Activated B cell treated with CpG ODN at 0.5 μM for 24 hours (primary cell): ENCODE measurements at regions not wholly inside any gene's neighbourhood (a gene's known extent, or its start where the extent isn't known, plus 50 kb on each side); places are given as distances from the start of the nearest gene placed in this dataset.

Experiments
- ATAC-seq: fragments of 200-7000 bp; cut with Tn5 transposase; one replicate; pipeline ENCODE4 v1.10.0; 2021; ENCODE audit warnings: low read depth, mild to moderate bottlenecking, moderate library complexity
- CTCF ChIA-PET: fragments of 350-600 bp; sonication (Branson Sonifier 250); formaldehyde crosslinking; loops from one replicate; lab custom pipeline; 2021; ENCODE audit warnings: antibody characterized with exemption; lab: Charles Lee
- POLR2A ChIA-PET: fragments of 350-600 bp; sonication (Branson Sonifier 250); formaldehyde crosslinking; loops from one replicate; lab custom pipeline; 2021; ENCODE audit warnings: antibody characterized with exemption; lab: Charles Lee
- DNase-seq: peaks from one replicate; pipeline ENCODE4 v3.0.0; 2022
- H3K27ac Mint-ChIP-seq: one replicate; pipeline ENCODE4 v1.8.0; 2020; ENCODE audit warnings: mixed read lengths
- H3K27me3 Mint-ChIP-seq: one replicate; pipeline ENCODE4 v1.8.0; 2021; ENCODE audit warnings: mixed read lengths
- H3K36me3 Mint-ChIP-seq: one replicate; pipeline ENCODE4 v1.8.0; 2021; ENCODE audit warnings: low read depth, mixed read lengths
- H3K4me1 Mint-ChIP-seq: one replicate; pipeline ENCODE4 v1.8.0; 2021; ENCODE audit warnings: mixed read lengths
- H3K4me3 Mint-ChIP-seq: one replicate; pipeline ENCODE4 v1.8.0; 2020; ENCODE audit warnings: mild to moderate bottlenecking, mixed read lengths
- H3K9me3 Mint-ChIP-seq: one replicate; pipeline ENCODE4 v1.8.0; 2020; ENCODE audit warnings: mixed read lengths
- intact Hi-C: fragments of 100-400 bp; cut with micrococcal nuclease; formaldehyde crosslinking; loops from one replicate; pipeline ENCODE4 v1.15.1; 2024
- TF ChIP-seq, protein P1 (sequence below): fragments of 200-600 bp; IDR thresholded peaks from one replicate; pipeline ENCODE4 v1.8.0; 2022; ENCODE audit warnings: antibody characterized with exemption, mild to moderate bottlenecking

DNA sequence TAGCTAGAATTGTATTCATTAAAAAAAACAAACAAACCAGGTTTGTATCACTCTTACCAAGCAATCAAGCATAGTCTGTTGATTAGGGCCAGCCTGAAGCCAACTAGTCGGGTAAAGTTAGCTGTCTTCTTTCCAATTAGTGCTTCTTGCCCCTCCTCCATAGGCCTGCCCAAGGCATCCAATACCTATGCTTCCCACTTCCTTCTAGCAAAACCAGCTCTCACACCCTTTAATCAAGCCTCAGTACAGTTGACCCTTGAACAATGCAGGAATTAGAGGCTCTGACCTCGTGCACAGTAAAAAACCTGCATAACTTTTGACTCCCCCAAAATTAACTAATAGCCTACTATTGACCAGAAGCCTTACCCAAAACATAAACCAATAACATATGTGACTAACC is 119.1 kb upstream of the DTNBP1 start:
- Mint-ChIP-seq H3K4me3 (no peak overlapping the region), H3K4me1 (no peaks in the 10 kb centered on the region), H3K36me3 (no peaks in the 10 kb centered on the region), H3K27ac (no peak overlapping the region), H3K27me3 (no peaks in the 10 kb centered on the region), H3K9me3 (peaks cover 4% of the 10 kb centered on the region)
- ATAC-seq (no peak), DNase-seq (no peak)
- intact Hi-C loops, result no loop called here
- ChIA-PET CTCF (no interaction called here), POLR2A (no interaction called here)
- TF ChIP-seq, protein P1, sequence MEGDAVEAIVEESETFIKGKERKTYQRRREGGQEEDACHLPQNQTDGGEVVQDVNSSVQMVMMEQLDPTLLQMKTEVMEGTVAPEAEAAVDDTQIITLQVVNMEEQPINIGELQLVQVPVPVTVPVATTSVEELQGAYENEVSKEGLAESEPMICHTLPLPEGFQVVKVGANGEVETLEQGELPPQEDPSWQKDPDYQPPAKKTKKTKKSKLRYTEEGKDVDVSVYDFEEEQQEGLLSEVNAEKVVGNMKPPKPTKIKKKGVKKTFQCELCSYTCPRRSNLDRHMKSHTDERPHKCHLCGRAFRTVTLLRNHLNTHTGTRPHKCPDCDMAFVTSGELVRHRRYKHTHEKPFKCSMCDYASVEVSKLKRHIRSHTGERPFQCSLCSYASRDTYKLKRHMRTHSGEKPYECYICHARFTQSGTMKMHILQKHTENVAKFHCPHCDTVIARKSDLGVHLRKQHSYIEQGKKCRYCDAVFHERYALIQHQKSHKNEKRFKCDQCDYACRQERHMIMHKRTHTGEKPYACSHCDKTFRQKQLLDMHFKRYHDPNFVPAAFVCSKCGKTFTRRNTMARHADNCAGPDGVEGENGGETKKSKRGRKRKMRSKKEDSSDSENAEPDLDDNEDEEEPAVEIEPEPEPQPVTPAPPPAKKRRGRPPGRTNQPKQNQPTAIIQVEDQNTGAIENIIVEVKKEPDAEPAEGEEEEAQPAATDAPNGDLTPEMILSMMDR, result no peak

DNA sequence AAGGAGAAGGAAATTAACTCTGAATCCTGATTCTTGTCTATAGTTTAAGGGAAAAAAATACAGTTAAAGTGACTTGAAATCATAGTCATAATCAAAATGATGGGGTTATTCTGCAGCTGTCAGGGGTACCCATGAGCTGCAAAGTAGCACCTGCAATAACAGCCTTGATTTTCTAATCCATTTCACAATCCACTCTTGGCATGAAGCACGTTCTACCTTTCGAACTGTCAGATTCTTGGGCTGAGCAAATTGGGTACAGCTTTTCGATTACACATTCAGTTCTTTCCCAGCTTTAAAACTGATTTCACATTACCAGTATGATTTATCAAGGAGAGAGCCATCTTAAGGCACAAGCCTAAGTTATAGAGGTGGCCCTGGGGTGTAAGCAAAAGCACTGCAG is 118.5 kb upstream of the DTNBP1 start:
- no peak overlapping the region for H3K4me3 Mint-ChIP-seq
- intact Hi-C loops, result no loop called here
- H3K4me1 Mint-ChIP-seq, result no peaks in the 10 kb centered on the region
- ATAC-seq (no peak), DNase-seq (no peak)
- no peaks in the 10 kb centered on the region for H3K36me3 Mint-ChIP-seq
- no peak overlapping the region for H3K27ac Mint-ChIP-seq
- ChIA-PET CTCF (no interaction called here), POLR2A (no interaction called here)
- TF ChIP-seq, protein P1, result no peak
- no peaks in the 10 kb centered on the region for H3K27me3 Mint-ChIP-seq
- peaks cover 3% of the 10 kb centered on the region for H3K9me3 Mint-ChIP-seq

DNA sequence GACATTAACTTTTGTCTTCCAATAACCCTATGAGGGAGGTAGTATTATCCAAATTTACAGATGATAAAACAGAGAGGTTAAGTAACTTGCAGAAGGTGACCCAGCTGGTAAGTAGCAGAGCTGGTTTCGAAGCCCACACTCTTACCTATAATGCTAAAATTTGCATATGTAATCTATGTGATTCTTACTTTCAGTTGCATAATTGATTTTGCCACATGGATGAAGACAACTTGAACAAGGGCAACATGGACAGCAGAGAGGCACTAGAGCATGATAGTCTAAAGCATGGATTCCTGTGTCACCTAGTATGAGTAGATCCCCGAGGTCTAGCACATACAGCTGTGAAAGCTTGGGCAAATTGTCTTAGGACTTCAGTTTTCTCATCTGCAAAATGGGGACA is 117.6 kb upstream of the DTNBP1 start:
- TF ChIP-seq, protein P1, result no peak
- no peak overlapping the region for H3K27ac Mint-ChIP-seq
- ChIA-PET POLR2A (interaction anchor here (0.5 kb wide), 1 partner anchor 1584 kb away, joined by 3 read pairs; no protein-coding TSS in a partner anchor), CTCF (no interaction called here)
- no peaks in the 10 kb centered on the region for H3K4me1 Mint-ChIP-seq
- intact Hi-C loops, result no loop called here
- no peaks in the 10 kb centered on the region for H3K27me3 Mint-ChIP-seq
- no peak overlapping the region for H3K4me3 Mint-ChIP-seq
- no peaks in the 10 kb centered on the region for H3K36me3 Mint-ChIP-seq
- DNase-seq, result no peak
- H3K9me3 Mint-ChIP-seq, result no peaks in the 10 kb centered on the region
- no peak for ATAC-seq

DNA sequence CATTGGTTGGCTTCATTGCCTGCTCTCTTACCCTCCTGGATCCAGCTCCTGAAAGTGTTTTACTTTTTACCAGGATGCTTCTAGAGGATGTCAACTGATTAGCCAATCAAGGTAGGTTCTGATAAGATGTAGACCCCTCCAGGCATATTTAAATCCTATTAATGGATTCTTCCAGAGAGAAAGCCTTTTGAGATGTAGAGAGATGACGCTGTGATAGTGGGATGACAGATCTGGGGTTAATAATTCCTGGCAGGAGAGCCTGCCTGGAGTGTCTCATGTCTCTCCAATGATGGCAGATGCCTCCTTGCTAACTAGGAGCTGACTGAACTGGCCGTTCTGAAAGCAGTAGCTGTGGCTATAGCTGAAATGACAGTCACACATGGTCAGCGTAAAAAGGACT is 116.9 kb upstream of the DTNBP1 start:
- H3K36me3 Mint-ChIP-seq, result no peaks in the 10 kb centered on the region
- no peaks in the 10 kb centered on the region for H3K4me1 Mint-ChIP-seq
- POLR2A ChIA-PET, result interaction anchor here (0.5 kb wide), 1 partner anchor 1584 kb away, joined by 3 read pairs; no protein-coding TSS in a partner anchor
- ATAC-seq, result no peak
- TF ChIP-seq, protein P1, result no peak
- no peak overlapping the region for H3K27ac Mint-ChIP-seq
- CTCF ChIA-PET, result no interaction called here
- intact Hi-C loops, result no loop called here
- no peak for DNase-seq
- H3K4me3 Mint-ChIP-seq, result no peak overlapping the region
- H3K9me3 Mint-ChIP-seq, result no peaks in the 10 kb centered on the region
- H3K27me3 Mint-ChIP-seq, result no peaks in the 10 kb centered on the region

DNA sequence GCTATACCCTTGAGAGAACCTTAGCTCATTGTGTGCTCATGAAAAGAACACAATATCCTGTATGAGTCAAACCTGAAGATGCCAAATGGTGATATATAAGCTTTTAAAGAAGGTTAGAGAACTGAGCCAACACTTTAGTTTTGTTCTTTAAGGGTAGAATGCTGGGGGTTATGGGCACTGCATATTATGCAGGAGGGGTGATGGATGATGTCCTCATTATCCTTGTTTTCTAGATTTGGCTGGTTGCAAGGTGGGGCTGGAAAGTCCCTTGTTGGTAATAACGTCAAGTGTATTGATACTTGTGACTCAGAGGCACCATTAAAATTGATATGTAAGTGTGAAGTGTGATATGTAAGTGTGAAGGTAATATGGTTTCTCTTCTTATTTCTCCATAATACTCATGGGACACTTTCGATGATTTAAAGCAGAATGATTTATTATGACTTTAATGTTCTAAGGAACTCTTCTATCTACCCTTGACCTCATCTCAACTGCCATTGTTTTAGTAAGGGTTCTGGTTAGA is 113.7 kb upstream of the DTNBP1 start:
- ChIA-PET POLR2A (no interaction called here), CTCF (no interaction called here)
- H3K27ac Mint-ChIP-seq, result no peak overlapping the region
- no peak overlapping the region for H3K4me3 Mint-ChIP-seq
- TF ChIP-seq, protein P1, result no peak
- H3K36me3 Mint-ChIP-seq, result no peaks in the 10 kb centered on the region
- intact Hi-C loops, result no loop called here
- no peaks in the 10 kb centered on the region for H3K9me3 Mint-ChIP-seq
- no peak for ATAC-seq
- no peaks in the 10 kb centered on the region for H3K4me1 Mint-ChIP-seq
- no peak for DNase-seq
- H3K27me3 Mint-ChIP-seq, result no peaks in the 10 kb centered on the region
